SK-N-SH (cell line): ENCODE measurements at regions not wholly inside any gene's neighbourhood (a gene's known extent, or its start where the extent isn't known, plus 50 kb on each side); places are given as distances from the start of the nearest gene placed in this dataset.

ENCODE experiments used
- CHD2 ChIP-seq: fragments of 150-350 bp; IDR thresholded peaks from 2 replicates; pipeline ENCODE4 v1.6.1; 2018; ENCODE audit warnings: low read length; ENCODE audit not compliant: partially characterized antibody
- EP300 ChIP-seq, 2 experiments: IDR thresholded peaks; 2 replicates each; pipeline versions ENCODE4 v1.4.0 to v1.6.1; 2012; ENCODE audit warnings: borderline replicate concordance in 1 of 2, low read depth in 1 of 2, low read length in 1 of 2
- GABPA ChIP-seq: IDR thresholded peaks from 2 replicates; pipeline ENCODE4 v1.4.0; 2012; ENCODE audit warnings: low read depth, mild to moderate bottlenecking
- GATA2 ChIP-seq: sonication (generic); formaldehyde crosslinking; IDR thresholded peaks from 2 replicates; pipeline ENCODE4 v1.5.0; 2020; ENCODE audit warnings: mild to moderate bottlenecking, missing genetic modification reagents
- POLR2AphosphoS5 ChIP-seq: IDR thresholded peaks from 2 replicates; pipeline ENCODE4 v1.6.1; 2012; ENCODE audit warnings: low read depth, low read length
- SIN3A ChIP-seq: IDR thresholded peaks from 2 replicates; pipeline ENCODE4 v1.6.1; 2012; ENCODE audit warnings: low read depth, mild to moderate bottlenecking, low read length, moderate library complexity, borderline replicate concordance
- SMC3 ChIP-seq: IDR thresholded peaks from 2 replicates; pipeline ENCODE4 v1.6.1; 2012; ENCODE audit warnings: low read depth, low read length, improper control_type of control experiment
- TAF1 ChIP-seq: IDR thresholded peaks from 2 replicates; pipeline ENCODE4 v1.6.1; 2012; ENCODE audit warnings: low read depth, mild to moderate bottlenecking, low read length, moderate library complexity, borderline replicate concordance
- TF ChIP-seq, protein P1 (sequence below): fragments of 200-600 bp; sonication (generic); IDR thresholded peaks from 2 replicates; pipeline ENCODE4 v1.6.1; 2017; ENCODE audit warnings: antibody characterized with exemption, mild to moderate bottlenecking, moderate library complexity
- TF ChIP-seq, protein P2 (sequence below): IDR thresholded peaks from 2 replicates; pipeline ENCODE4 v1.4.0; 2012; ENCODE audit warnings: low read depth
- TF ChIP-seq, protein P3 (sequence below): IDR thresholded peaks from 2 replicates; pipeline ENCODE4; 2012
- TF ChIP-seq, protein P4 (sequence below): IDR thresholded peaks from 2 replicates; pipeline ENCODE4 v1.4.0; 2012; ENCODE audit warnings: low read depth, borderline replicate concordance

DNA sequence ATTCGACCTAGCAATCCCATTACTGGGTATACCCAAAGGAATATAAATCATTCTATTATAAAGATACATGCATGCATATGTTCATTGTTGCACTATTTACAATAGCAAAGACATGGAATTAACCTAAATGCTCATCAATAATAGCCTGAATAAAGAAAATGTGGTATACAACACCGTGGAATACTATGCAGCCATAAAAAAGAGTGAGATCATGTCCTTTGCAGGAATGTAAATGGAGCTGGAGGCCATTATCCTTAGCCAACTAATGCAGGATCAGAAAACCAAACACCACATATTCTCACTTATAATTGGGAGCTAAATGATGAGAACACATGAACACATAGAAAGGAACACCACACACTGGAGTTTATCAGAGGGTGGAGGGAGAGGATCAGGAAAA lies 69.5 kb upstream of the TNR start:
- TF ChIP-seq, protein P1, sequence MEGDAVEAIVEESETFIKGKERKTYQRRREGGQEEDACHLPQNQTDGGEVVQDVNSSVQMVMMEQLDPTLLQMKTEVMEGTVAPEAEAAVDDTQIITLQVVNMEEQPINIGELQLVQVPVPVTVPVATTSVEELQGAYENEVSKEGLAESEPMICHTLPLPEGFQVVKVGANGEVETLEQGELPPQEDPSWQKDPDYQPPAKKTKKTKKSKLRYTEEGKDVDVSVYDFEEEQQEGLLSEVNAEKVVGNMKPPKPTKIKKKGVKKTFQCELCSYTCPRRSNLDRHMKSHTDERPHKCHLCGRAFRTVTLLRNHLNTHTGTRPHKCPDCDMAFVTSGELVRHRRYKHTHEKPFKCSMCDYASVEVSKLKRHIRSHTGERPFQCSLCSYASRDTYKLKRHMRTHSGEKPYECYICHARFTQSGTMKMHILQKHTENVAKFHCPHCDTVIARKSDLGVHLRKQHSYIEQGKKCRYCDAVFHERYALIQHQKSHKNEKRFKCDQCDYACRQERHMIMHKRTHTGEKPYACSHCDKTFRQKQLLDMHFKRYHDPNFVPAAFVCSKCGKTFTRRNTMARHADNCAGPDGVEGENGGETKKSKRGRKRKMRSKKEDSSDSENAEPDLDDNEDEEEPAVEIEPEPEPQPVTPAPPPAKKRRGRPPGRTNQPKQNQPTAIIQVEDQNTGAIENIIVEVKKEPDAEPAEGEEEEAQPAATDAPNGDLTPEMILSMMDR = no peak
- no peak for TF ChIP-seq EP300 (IDR thresholded peaks at IDR 0.05; ENCODE audit: borderline replicate concordance in 1 of 2, low read depth in 1 of 2, low read length in 1 of 2)
- TF ChIP-seq POLR2AphosphoS5 = no peak
- TF ChIP-seq, protein P2, sequence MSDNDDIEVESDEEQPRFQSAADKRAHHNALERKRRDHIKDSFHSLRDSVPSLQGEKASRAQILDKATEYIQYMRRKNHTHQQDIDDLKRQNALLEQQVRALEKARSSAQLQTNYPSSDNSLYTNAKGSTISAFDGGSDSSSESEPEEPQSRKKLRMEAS = no peak
- TF ChIP-seq GATA2 (CRISPR knock-in tag) = no peak
- TF ChIP-seq, protein P3, sequence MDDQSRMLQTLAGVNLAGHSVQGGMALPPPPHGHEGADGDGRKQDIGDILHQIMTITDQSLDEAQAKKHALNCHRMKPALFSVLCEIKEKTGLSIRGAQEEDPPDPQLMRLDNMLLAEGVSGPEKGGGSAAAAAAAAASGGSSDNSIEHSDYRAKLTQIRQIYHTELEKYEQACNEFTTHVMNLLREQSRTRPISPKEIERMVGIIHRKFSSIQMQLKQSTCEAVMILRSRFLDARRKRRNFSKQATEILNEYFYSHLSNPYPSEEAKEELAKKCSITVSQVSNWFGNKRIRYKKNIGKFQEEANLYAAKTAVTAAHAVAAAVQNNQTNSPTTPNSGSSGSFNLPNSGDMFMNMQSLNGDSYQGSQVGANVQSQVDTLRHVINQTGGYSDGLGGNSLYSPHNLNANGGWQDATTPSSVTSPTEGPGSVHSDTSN = no peak
- TF ChIP-seq TAF1 = no peak
- no peak for TF ChIP-seq GABPA
- no peak for TF ChIP-seq SIN3A
- TF ChIP-seq, protein P4, sequence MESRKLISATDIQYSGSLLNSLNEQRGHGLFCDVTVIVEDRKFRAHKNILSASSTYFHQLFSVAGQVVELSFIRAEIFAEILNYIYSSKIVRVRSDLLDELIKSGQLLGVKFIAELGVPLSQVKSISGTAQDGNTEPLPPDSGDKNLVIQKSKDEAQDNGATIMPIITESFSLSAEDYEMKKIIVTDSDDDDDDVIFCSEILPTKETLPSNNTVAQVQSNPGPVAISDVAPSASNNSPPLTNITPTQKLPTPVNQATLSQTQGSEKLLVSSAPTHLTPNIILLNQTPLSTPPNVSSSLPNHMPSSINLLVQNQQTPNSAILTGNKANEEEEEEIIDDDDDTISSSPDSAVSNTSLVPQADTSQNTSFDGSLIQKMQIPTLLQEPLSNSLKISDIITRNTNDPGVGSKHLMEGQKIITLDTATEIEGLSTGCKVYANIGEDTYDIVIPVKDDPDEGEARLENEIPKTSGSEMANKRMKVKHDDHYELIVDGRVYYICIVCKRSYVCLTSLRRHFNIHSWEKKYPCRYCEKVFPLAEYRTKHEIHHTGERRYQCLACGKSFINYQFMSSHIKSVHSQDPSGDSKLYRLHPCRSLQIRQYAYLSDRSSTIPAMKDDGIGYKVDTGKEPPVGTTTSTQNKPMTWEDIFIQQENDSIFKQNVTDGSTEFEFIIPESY = no peak
- TF ChIP-seq CHD2 = no peak
- TF ChIP-seq SMC3 = no peak
